NCI-H510A (cell line): ENCODE measurements at regions not wholly inside any gene's neighbourhood (a gene's known extent, or its start where the extent isn't known, plus 50 kb on each side); places are given as distances from the start of the nearest gene placed in this dataset.
A peak's percentile ranks its signal among the peaks of the same experiment; 100 is the strongest.
"Not testable (repeated sequence)": the region's sequence is repeated elsewhere in the genome, so short reads cannot be mapped to it uniquely, and the experiment has no call there.

Experiments
- DNase-seq: peaks from one replicate; lab custom pipeline; 2025; lab: John Stamatoyannopoulos, UW

- no peak for DNase-seq
Measured at GRCh38 chr7:112982441-112983063, 104.1 kb downstream of the GPR85 start.

GRCh38 chr7:112981966-112982365 lies 104.7 kb downstream of the GPR85 start:
- DNase-seq = no peak

- DNase-seq = not testable (repeated sequence)
Measured at GRCh38 chr7:112979055-112979454, 107.6 kb downstream of the GPR85 start.

- DNase-seq = not testable (repeated sequence)
Measured at GRCh38 chr7:112977244-112977955, 109.2 kb downstream of the GPR85 start.

GRCh38 chr7:112970771-112971170 lies 115.9 kb downstream of the GPR85 start:
- DNase-seq = no peak

GRCh38 chr7:112969946-112970345 lies 116.7 kb downstream of the GPR85 start:
- no peak for DNase-seq

GRCh38 chr7:112965506-112965905 lies 121.1 kb downstream of the GPR85 start:
- DNase-seq = no peak

GRCh38 chr7:112963634-112964033 lies 123.0 kb downstream of the GPR85 start:
- no peak for DNase-seq

GRCh38 chr7:112962815-112963214 lies 123.8 kb downstream of the GPR85 start:
- no peak for DNase-seq

- no peak for DNase-seq
Measured at GRCh38 chr7:112959276-112959675, 127.4 kb downstream of the GPR85 start.

- DNase-seq = no peak
Measured at GRCh38 chr7:112958775-112959174, 127.9 kb downstream of the GPR85 start.

- DNase-seq = no peak
Measured at GRCh38 chr7:112957901-112958300, 128.7 kb downstream of the GPR85 start.

GRCh38 chr7:112953031-112953430 lies 133.6 kb downstream of the GPR85 start:
- not testable (repeated sequence) for DNase-seq

GRCh38 chr7:112951070-112951469 lies 135.6 kb downstream of the GPR85 start:
- DNase-seq = no peak

GRCh38 chr7:112949682-112950081 lies 136.9 kb downstream of the GPR85 start:
- not testable (repeated sequence) for DNase-seq

GRCh38 chr7:112946350-112946749 lies 140.3 kb downstream of the GPR85 start:
- no peak for DNase-seq

- DNase-seq = no peak
Measured at GRCh38 chr7:112945046-112945445, 141.6 kb downstream of the GPR85 start.

GRCh38 chr7:112942981-112943380 lies 143.6 kb downstream of the GPR85 start:
- DNase-seq = no peak

- not testable (repeated sequence) for DNase-seq
Measured at GRCh38 chr7:112942125-112942524, 144.5 kb downstream of the GPR85 start.

GRCh38 chr7:112940314-112940732 lies 146.3 kb downstream of the GPR85 start:
- DNase-seq = no peak

GRCh38 chr7:112939574-112940313 lies 146.9 kb downstream of the GPR85 start:
- peak; percentile 93 for DNase-seq

GRCh38 chr7:112938863-112939573 lies 147.6 kb downstream of the GPR85 start:
- DNase-seq = peak; percentile 22
